ENCODE measurements at regions not wholly inside any gene's neighbourhood (a gene's known extent, or its start where the extent isn't known, plus 50 kb on each side); places are given as distances from the start of the nearest gene placed in this dataset.

- no peak for DNase-seq
These were observed 94.0 kb upstream of the DDIT4L start for GRCh38 chr4:100284129-100284880.

- no peak for DNase-seq
These were observed 90.5 kb upstream of the DDIT4L start for GRCh38 chr4:100280807-100281206.

- no peak for DNase-seq
These were observed 88.3 kb upstream of the DDIT4L start for GRCh38 chr4:100278567-100278966.

DNA sequence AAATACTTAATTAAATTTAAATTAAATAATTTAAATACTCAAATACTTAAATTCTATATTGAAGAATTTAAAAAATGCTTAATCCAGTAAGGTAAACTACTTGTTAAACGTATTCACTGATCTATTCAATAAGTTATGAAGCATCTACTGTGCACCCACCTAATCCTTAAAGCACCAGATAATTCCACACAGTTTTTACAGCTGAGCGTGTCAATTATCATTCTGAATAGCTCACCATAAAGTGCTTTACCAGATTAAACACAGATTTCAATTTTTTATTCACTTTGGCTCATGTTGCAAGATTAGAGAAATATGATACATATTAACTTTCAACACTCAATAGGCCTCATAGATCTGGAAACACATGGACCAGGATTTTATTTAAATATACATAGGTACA is 79.2 kb upstream of the DDIT4L start:
- no peak for DNase-seq

- no peak for DNase-seq
These were observed 78.5 kb upstream of the DDIT4L start for GRCh38 chr4:100268789-100269188.

GRCh38 chr4:100261346-100261745 is 71.1 kb upstream of the DDIT4L start:
- no peak for DNase-seq

DNA sequence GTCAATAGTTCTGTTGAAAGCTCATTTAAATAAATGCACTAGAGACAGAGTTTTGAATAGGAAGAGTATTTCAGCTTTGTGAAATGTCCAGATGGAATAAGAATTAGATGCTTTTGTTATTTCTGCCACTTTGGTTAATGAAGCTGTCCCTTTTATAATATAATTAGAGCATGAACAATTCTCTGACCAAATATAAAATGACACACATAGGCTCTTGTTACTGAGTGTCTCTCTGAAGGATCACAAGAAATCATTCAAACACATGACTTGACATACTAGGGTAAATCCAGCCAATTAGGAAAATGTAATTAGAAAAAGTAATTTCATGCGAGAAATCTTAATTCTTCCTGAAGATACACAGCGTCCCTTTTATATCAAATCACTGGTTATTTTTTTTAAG is 68.4 kb upstream of the DDIT4L start:
- no peak for DNase-seq

GRCh38 chr4:100257567-100257966 is 67.3 kb upstream of the DDIT4L start:
- DNase-seq = peak; percentile 98 to 99

- no peak for DNase-seq
These were observed 64.0 kb upstream of the DDIT4L start for GRCh38 chr4:100254237-100254636.

- no peak for DNase-seq
These were observed 58.2 kb upstream of the DDIT4L start for GRCh38 chr4:100248476-100248875.

GRCh38 chr4:100246697-100247096 is 56.4 kb upstream of the DDIT4L start:
- DNase-seq = no peak

- no peak for DNase-seq
These were observed 54.1 kb upstream of the DDIT4L start for GRCh38 chr4:100244347-100244746.
